NCI-H446 (cell line): ENCODE measurements at regions not wholly inside any gene's neighbourhood (a gene's known extent, or its start where the extent isn't known, plus 50 kb on each side); places are given as distances from the start of the nearest gene placed in this dataset.

Source experiments
- DNase-seq, 2 experiments: peaks; one replicate each; lab custom pipeline; 2025; lab: John Stamatoyannopoulos, UW

GRCh38 chr2:49514201-49514600 lies 359.9 kb upstream of the FSHR start:
- DNase-seq = no peak

GRCh38 chr2:49490710-49491109 lies 336.4 kb upstream of the FSHR start:
- DNase-seq = peak; percentile 7 to 48

- DNase-seq = no peak
These were observed 332.8 kb upstream of the FSHR start for GRCh38 chr2:49487139-49487538.

GRCh38 chr2:49480520-49480919 lies 326.2 kb upstream of the FSHR start:
- no peak for DNase-seq

- no peak for DNase-seq
These were observed 311.0 kb upstream of the FSHR start for GRCh38 chr2:49465157-49465831.

GRCh38 chr2:49459314-49459993 lies 305.1 kb upstream of the FSHR start:
- no peak for DNase-seq

GRCh38 chr2:49444005-49444404 lies 289.7 kb upstream of the FSHR start:
- no peak for DNase-seq

GRCh38 chr2:49426996-49427395 lies 272.7 kb upstream of the FSHR start:
- no peak for DNase-seq

GRCh38 chr2:49416252-49416651 lies 261.9 kb upstream of the FSHR start:
- DNase-seq = peak in 1 of 2 experiments; percentile 1

GRCh38 chr2:49404108-49404507 lies 249.8 kb upstream of the FSHR start:
- no peak for DNase-seq

GRCh38 chr2:49403637-49404036 lies 249.3 kb upstream of the FSHR start:
- no peak for DNase-seq

GRCh38 chr2:49379406-49379805 lies 225.1 kb upstream of the FSHR start:
- DNase-seq = no peak

GRCh38 chr2:49371128-49371701 lies 216.9 kb upstream of the FSHR start:
- DNase-seq = no peak

- no peak for DNase-seq
These were observed 215.3 kb upstream of the FSHR start for GRCh38 chr2:49369650-49370049.

GRCh38 chr2:49369101-49369500 lies 214.8 kb upstream of the FSHR start:
- no peak for DNase-seq

- no peak for DNase-seq
These were observed 212.7 kb upstream of the FSHR start for GRCh38 chr2:49367003-49367402.

- no peak for DNase-seq
These were observed 206.1 kb upstream of the FSHR start for GRCh38 chr2:49360407-49360767.

GRCh38 chr2:49359721-49360406 lies 205.5 kb upstream of the FSHR start:
- no peak for DNase-seq

- peak in 1 of 2 experiments; percentile 25 for DNase-seq
These were observed 201.3 kb upstream of the FSHR start for GRCh38 chr2:49355611-49356010.

GRCh38 chr2:49351560-49351959 lies 197.2 kb upstream of the FSHR start:
- no peak for DNase-seq

GRCh38 chr2:49343638-49344037 lies 189.3 kb upstream of the FSHR start:
- no peak for DNase-seq

GRCh38 chr2:49342156-49342555 lies 187.8 kb upstream of the FSHR start:
- no peak for DNase-seq

GRCh38 chr2:49335546-49335945 lies 181.2 kb upstream of the FSHR start:
- no peak for DNase-seq
